DND-41 (cell line): ENCODE measurements at regions not wholly inside any gene's neighbourhood (a gene's known extent, or its start where the extent isn't known, plus 50 kb on each side); places are given as distances from the start of the nearest gene placed in this dataset.

Experiments
- EZH2 ChIP-seq: IDR thresholded peaks from 3 replicates; pipeline ENCODE4 v1.6.1; 2012; ENCODE audit warnings: borderline replicate concordance, low read depth, mild to moderate bottlenecking, moderate library complexity, low read length, inconsistent platforms; ENCODE audit not compliant: severe bottlenecking
- TF ChIP-seq, protein P1 (sequence below): IDR thresholded peaks from 2 replicates; pipeline ENCODE4 v1.5.1; 2012; ENCODE audit warnings: borderline replicate concordance, low read length, moderate library complexity, mild to moderate bottlenecking; ENCODE audit not compliant: poor library complexity, severe bottlenecking; ENCODE audit errors: extremely low read depth

DNA sequence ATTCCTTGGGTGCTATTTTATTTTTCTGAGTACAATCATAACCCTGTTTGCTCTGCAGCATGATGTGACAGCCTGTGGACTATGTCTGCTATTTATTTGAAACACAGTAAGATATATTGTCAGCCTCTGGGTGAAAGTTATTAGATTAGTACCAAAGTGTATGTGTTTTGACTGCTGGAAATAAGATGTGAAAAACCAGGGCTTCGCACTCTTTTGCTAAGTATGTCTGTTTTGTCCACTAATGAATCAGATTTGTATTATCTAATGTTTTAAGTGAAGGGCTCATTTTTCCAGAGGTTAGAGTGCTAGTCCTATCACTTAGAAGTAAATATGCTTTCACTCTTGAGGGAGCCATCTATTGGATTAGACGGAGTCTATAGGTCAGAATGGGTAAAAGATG, 569.8 kb upstream of the FZD8 start:
- TF ChIP-seq, protein P1, sequence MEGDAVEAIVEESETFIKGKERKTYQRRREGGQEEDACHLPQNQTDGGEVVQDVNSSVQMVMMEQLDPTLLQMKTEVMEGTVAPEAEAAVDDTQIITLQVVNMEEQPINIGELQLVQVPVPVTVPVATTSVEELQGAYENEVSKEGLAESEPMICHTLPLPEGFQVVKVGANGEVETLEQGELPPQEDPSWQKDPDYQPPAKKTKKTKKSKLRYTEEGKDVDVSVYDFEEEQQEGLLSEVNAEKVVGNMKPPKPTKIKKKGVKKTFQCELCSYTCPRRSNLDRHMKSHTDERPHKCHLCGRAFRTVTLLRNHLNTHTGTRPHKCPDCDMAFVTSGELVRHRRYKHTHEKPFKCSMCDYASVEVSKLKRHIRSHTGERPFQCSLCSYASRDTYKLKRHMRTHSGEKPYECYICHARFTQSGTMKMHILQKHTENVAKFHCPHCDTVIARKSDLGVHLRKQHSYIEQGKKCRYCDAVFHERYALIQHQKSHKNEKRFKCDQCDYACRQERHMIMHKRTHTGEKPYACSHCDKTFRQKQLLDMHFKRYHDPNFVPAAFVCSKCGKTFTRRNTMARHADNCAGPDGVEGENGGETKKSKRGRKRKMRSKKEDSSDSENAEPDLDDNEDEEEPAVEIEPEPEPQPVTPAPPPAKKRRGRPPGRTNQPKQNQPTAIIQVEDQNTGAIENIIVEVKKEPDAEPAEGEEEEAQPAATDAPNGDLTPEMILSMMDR = no peak
- no peak for TF ChIP-seq EZH2
